ENCODE measurements at regions not wholly inside any gene's neighbourhood (a gene's known extent, or its start where the extent isn't known, plus 50 kb on each side); places are given as distances from the start of the nearest gene placed in this dataset.

- ATAC-seq (no peak), DNase-seq (ENCODE audit: low spot score) (no peak)
- Mint-ChIP-seq H3K9me3 (peaks cover 13% of the 10 kb centered on the region), H3K4me3 (no peak overlapping the region), H3K4me1 (no peaks in the 10 kb centered on the region), H3K27ac (no peak overlapping the region), H3K36me3 (no peaks in the 10 kb centered on the region), H3K27me3 (ENCODE audit: low read depth) (no peaks in the 10 kb centered on the region; the same call in 1 of the 2 replicates)
- CTCF ChIA-PET: no interaction called here
- POLR2A ChIA-PET: no interaction called here
- no peak for TF ChIP-seq ETV6 (CRISPR knock-in tag; IDR thresholded peaks at IDR 0.05)
- no peak for TF ChIP-seq PREB (CRISPR knock-in tag; IDR thresholded peaks at IDR 0.05; ENCODE audit: borderline replicate concordance)
- TF ChIP-seq ZNF423 (CRISPR knock-in tag; IDR thresholded peaks at IDR 0.05): no peak
- TF ChIP-seq EMX1 (CRISPR knock-in tag; IDR thresholded peaks at IDR 0.05): no peak
- TF ChIP-seq KAT7 (CRISPR knock-in tag; IDR thresholded peaks at IDR 0.05; ENCODE audit: borderline replicate concordance): no peak
- no peak for TF ChIP-seq ATF1 (CRISPR knock-in tag; IDR thresholded peaks at IDR 0.05)
- TF ChIP-seq IRF2 (CRISPR knock-in tag; IDR thresholded peaks at IDR 0.05; ENCODE audit: borderline replicate concordance, low read depth): no peak
- TF ChIP-seq ZNF263 (CRISPR knock-in tag; IDR thresholded peaks at IDR 0.05; ENCODE audit: low read depth): no peak
- TF ChIP-seq ZBTB21 (CRISPR knock-in tag; IDR thresholded peaks at IDR 0.05; ENCODE audit: borderline replicate concordance): no peak
These were observed 231.8 kb upstream of the RBBP8 start for GRCh38 chr18:22701326-22701725.

- H3K36me3 Mint-ChIP-seq: no peaks in the 10 kb centered on the region
- TF ChIP-seq ZNF532 (CRISPR knock-in tag; IDR thresholded peaks at IDR 0.05; ENCODE audit: borderline replicate concordance) (no peak), ZNF263 (CRISPR knock-in tag; IDR thresholded peaks at IDR 0.05; ENCODE audit: low read depth) (no peak), PRRX2 (CRISPR knock-in tag; IDR thresholded peaks at IDR 0.05) (no peak), KAT7 (CRISPR knock-in tag; IDR thresholded peaks at IDR 0.05; ENCODE audit: borderline replicate concordance) (no peak), GRHL2 (CRISPR knock-in tag; IDR thresholded peaks at IDR 0.05; ENCODE audit: insufficient replicate concordance, severe bottlenecking) (no peak)
- peaks cover 13% of the 10 kb centered on the region for H3K9me3 Mint-ChIP-seq
- H3K4me3 Mint-ChIP-seq: no peak overlapping the region
- DNase-seq (ENCODE audit: low spot score) (no peak), ATAC-seq (no peak)
- H3K4me1 Mint-ChIP-seq: no peaks in the 10 kb centered on the region
- ChIA-PET POLR2A (no interaction called here), CTCF (no interaction called here)
- H3K27me3 Mint-ChIP-seq (ENCODE audit: low read depth): no peaks in the 10 kb centered on the region; the same call in 1 of the 2 replicates
- H3K27ac Mint-ChIP-seq: no peak overlapping the region
These were observed 231.3 kb upstream of the RBBP8 start for GRCh38 chr18:22701795-22702194.

DNA sequence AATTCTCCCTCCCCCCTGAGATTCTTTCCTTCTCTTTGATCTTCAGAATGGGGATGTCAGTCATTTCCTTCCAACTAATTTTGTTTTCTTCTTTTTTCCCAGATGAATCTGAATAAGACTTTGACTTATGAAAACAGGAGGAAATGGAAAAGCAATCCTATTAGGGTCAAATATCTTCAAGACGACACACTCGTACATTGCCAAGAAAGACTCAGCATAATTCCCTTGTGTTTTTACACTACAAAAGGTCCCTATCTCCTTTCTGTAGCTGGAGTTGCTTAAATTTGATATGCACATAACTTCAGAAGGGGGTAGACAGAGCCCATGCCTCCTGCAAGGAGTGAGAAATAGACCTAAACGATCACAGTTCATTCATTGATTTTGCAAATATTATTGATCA is 230.3 kb upstream of the RBBP8 start:
- Mint-ChIP-seq H3K27ac (no peak overlapping the region), H3K9me3 (peaks cover 13% of the 10 kb centered on the region), H3K36me3 (no peaks in the 10 kb centered on the region), H3K4me1 (no peaks in the 10 kb centered on the region), H3K4me3 (no peak overlapping the region), H3K27me3 (ENCODE audit: low read depth) (no peaks in the 10 kb centered on the region; the same call in 1 of the 2 replicates)
- ATAC-seq: no peak
- ChIA-PET CTCF (no interaction called here), POLR2A (no interaction called here)
- DNase-seq (ENCODE audit: low spot score): no peak
- TF ChIP-seq MXD4 (CRISPR knock-in tag; IDR thresholded peaks at IDR 0.05; ENCODE audit: borderline replicate concordance) (no peak), SP1 (CRISPR knock-in tag; conservative IDR thresholded peaks at IDR 0.05) (no peak), ZBTB43 (CRISPR knock-in tag; IDR thresholded peaks at IDR 0.05) (no peak), IRF2 (CRISPR knock-in tag; IDR thresholded peaks at IDR 0.05; ENCODE audit: borderline replicate concordance, low read depth) (no peak), FOXP4 (CRISPR knock-in tag; IDR thresholded peaks at IDR 0.05) (no peak), HMGA2 (CRISPR knock-in tag; IDR thresholded peaks at IDR 0.05) (no peak), ATF6 (CRISPR knock-in tag; IDR thresholded peaks at IDR 0.05) (no peak)
- TF ChIP-seq, protein P1, sequence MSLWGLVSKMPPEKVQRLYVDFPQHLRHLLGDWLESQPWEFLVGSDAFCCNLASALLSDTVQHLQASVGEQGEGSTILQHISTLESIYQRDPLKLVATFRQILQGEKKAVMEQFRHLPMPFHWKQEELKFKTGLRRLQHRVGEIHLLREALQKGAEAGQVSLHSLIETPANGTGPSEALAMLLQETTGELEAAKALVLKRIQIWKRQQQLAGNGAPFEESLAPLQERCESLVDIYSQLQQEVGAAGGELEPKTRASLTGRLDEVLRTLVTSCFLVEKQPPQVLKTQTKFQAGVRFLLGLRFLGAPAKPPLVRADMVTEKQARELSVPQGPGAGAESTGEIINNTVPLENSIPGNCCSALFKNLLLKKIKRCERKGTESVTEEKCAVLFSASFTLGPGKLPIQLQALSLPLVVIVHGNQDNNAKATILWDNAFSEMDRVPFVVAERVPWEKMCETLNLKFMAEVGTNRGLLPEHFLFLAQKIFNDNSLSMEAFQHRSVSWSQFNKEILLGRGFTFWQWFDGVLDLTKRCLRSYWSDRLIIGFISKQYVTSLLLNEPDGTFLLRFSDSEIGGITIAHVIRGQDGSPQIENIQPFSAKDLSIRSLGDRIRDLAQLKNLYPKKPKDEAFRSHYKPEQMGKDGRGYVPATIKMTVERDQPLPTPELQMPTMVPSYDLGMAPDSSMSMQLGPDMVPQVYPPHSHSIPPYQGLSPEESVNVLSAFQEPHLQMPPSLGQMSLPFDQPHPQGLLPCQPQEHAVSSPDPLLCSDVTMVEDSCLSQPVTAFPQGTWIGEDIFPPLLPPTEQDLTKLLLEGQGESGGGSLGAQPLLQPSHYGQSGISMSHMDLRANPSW (CRISPR knock-in tag; conservative IDR thresholded peaks at IDR 0.05; ENCODE audit: low read depth): no peak

Data from WTC11 (cell line).